ENCODE measurements at regions not wholly inside any gene's neighbourhood (a gene's known extent, or its start where the extent isn't known, plus 50 kb on each side); places are given as distances from the start of the nearest gene placed in this dataset.

DNA sequence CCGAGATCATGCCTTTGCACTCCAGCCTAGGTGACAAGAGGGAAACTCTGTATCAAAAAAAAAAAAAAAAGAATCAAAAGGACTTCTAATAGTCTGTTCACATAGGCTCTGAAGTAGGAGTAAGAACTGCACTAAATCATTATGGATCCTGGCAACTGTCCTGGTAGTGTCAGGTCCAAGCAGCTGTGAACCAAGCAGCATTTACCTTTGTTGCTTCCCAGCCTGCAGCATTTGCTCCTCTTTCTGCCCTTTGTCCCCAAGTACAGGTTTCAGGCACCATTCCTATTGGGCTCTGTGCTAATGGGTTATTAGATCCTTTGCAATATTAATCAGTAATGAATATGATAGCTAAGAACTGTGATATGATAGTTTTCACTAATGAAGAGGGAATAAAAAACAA is 77.4 kb upstream of the NBEA start:
- DNase-seq, result peak; percentile 7

DNA sequence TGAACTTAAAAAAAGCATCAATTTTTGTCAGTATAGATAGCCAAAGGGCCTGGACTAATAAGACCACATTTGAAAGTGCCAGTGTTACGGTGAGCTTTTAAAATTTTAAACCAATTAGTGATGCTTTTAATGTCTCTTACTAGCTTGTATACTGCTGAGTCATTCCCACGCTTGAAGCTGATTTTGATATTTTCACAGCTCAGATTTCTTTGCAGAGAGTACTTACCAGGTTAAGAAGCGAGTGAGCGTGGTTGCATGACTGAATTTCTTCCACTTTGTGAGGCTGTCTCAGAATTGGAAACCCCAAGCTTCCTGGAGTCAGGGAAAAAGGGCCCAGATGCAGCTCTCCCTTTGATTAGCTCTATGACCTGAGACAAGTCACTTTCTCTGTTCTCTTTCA is 74.5 kb upstream of the NBEA start:
- DNase-seq, result no peak

DNA sequence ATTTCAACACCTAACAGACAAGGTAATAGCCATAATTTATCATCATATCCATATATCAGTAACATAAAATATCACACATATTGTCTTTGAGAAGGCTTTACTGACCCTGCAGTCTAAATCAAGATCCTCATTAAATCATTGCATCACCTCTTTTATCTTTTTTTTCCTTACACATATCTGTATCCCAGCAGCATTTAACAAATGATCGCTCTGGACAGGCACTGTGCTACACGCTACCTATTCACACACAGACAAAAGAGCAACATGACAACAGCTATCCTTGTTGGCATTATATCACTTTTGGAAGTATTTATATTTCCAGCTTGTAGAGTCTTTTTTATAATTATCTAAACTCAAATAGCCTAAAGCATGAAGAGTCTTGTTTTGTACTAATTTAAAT is 73.3 kb upstream of the NBEA start:
- no peak for DNase-seq

DNA sequence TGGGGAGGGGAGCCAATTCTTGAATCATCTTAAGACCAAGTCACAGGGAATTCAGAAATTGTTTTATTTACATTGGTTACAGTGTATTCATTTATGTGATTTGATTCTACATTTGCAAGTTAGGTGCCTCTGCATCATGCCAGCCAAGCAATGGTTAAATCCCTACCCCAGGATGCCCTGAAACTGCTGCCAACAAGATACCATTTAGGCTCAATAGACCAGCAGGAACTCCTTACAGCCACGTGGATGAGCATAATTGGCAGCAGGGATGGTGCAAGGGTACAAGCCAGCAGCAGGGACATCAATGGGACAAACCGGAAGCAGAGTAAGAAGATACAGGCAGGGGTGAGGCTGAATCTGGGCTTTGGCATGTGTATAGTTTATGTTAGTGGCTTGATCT is 72.4 kb upstream of the NBEA start:
- DNase-seq, result no peak

DNA sequence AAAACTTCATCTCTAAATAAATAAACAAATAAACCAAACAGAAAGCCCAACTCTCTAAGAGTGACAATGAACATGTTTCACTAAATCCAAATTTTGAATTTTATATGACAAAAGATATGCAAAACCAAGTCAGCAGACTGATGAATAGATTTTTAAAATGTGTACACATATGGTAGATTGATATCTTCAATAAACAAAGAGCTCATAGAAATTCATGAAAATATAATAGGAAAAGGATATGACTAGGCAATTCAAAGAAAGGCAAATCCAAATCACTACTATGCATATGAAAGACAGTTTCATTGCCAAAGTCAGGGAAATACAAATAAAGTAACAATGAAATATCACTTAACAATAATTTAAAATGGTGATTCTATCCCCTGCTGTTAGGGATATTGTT is 63.7 kb upstream of the NBEA start:
- DNase-seq, result no peak

DNA sequence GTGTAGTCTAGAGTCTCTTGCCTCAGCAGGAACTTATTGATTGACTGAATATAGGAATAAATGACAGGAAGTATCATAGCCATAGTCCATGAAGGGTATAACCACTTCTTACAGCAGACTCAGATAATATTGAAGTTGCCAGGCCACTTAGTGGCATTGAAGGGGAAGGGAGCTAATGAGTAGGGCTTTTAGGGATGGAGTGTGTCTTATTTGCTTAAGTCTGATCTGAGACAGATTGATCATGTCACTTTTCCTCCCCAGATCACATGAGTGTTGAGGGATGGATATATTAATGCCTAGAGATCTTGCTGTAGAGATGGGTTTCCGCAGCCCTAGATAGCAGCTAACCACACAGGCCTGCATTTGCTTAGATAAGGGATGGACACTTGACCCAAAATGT is 62.2 kb upstream of the NBEA start:
- DNase-seq, result no peak

DNA sequence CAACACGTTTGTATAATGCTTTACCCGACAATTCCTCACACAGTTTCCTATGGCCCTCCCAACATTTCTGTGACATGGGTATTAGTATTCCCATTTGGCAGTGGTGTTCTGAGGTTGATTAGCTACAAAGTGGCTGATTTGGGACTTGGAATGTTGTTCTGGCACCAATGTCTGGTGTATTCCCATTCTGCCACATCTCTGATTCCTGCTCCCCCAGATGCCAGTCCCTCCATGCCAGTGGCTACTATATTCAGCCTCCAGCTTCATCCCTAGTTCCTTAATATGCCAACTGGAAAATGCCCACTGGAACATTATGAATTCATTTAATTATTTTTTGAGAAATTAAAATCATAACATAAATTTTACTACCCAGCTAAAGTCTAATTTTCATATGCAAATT is 60.6 kb upstream of the NBEA start:
- no peak for DNase-seq

DNA sequence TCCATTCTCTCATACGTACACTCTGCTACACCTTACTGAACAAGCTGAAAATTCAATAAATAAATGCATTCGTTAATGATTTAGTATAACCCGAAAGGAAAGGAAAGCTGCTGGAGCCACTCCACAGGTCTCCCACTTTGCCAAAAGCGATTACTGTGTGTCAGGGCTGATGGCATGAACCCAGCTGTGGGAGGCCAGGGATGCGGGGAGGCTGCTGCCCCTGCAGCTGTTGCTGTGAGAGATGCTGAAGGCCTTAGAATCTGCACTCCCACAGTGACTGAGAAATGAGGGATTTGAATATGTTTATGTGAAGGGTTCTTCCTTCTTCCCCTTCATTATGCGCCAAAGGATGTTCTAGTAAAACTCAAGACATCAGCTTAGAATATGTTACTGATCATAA is 58.7 kb upstream of the NBEA start:
- DNase-seq, result no peak

DNA sequence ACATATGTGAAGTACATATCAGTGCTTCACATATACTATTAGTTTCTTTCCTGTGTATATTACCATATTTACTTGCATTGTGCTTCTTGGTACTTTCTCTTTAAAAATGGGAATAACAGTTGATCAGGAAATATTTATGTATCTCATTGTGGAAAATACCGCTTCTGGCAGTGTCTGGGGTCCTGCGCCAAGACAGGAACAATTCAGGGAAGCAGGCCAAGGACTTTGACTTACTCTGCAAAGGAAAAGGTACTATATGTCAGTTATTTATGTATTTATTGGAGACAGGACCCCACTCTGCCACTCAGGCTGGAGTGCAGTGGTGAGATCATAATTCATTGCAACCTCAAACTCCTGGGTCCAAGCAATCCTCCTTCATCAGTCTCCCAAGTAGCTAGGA is 57.7 kb upstream of the NBEA start:
- DNase-seq, result no peak

DNA sequence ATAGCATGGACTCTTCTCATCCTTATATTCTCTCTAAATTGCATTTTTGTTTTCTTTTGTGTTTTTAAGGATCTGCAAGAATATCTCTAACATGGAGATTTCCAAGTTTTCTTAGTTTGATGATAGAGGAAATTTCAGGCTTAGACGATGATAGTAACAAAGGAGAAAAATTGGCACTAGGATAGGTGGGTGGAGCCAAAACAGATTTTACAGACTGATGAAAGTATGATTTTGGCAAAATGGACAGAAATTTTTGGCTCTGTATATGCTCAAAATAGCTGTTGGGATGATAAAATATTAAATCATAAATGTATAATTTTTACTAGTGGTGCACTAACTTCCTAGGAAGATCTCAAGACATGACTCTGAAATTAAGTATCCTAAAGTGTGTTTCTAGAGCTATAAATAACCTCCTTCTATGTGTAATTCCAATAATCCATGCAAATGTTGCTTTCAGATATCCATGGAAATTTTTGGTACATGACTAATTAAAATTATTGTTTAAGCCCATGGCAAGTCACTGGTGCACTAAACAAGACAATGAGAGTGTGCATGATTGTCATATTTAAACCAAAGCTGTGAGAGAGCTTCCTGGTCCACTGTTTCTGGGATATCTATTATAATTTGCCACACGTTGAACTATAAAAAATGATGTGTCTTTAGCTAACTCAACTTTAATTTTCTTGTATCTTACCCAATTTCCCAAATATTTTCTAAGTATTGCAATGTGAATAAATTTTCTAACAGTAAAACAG is 55.8 kb upstream of the NBEA start:
- DNase-seq, result no peak

DNA sequence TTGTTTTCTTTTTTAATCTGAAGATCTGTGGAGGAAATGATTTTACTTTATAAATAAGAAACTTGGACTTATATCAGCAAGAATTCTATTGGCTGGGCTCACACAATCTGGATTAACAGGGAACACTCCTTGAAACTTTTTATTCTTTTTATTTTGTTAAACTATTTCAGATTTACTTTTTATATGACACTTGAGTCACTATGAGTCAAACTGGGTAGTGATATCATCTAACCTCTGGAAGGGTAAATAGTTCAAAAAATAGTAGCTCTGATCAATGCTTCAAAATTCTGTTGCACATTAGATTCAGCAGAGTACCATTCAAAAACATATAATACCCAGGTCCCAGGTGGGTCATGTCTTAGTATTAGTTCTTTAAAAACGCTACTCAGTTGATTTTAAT is 55.1 kb upstream of the NBEA start:
- DNase-seq, result no peak

All from NCI-H1105 (cell line).